Stimulated activated CD4-positive, alpha-beta T cell treated with anti-CD3 and anti-CD28 coated beads, Interleukin-4, amount 100 ng/mL, for 1 hour (primary cell): ENCODE measurements at regions not wholly inside any gene's neighbourhood (a gene's known extent, or its start where the extent isn't known, plus 50 kb on each side); places are given as distances from the start of the nearest gene placed in this dataset.
"Not testable (repeated sequence)": the region's sequence is repeated elsewhere in the genome, so short reads cannot be mapped to it uniquely, and the experiment has no call there.

ENCODE experiments used
- DNase-seq: peaks from one replicate; pipeline ENCODE4 v3.0.0-alpha.2; 2020

DNA sequence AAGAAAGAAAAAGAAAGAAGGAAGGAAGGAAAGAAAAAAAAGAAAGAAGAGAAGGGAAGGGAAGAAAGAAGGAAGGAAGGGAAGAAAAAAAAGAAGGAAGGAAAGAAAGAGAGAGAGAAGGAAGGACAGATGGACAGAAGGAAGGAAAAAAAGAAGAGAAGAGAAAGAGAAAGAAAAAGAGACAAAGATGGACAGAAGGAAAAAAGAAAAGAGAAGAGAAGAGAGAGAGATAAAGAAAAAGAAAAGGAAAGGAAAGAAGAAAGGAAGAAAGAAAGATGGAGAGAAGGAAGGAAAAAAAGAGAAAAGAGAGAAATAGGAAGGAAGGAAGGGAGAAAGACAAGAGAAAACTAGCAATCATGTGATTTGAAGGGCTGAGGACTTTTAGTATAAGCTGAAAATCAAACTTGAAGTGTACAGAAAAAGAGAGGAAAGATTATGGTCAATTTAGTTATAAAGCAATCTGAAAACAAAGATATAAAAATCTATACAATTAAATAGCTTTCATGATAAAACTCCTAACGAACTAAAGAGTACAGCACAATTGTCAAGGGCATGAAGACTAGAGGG is 115.3 kb downstream of the LTN1 start:
- no peak for DNase-seq

GRCh38 chr21:28875078-28875477 is 117.6 kb downstream of the LTN1 start:
- DNase-seq = no peak

GRCh38 chr21:28872218-28872617 is 120.5 kb downstream of the LTN1 start:
- DNase-seq = no peak

- no peak for DNase-seq
Observed at GRCh38 chr21:28871388-28872010, 121.2 kb downstream of the LTN1 start.

DNA sequence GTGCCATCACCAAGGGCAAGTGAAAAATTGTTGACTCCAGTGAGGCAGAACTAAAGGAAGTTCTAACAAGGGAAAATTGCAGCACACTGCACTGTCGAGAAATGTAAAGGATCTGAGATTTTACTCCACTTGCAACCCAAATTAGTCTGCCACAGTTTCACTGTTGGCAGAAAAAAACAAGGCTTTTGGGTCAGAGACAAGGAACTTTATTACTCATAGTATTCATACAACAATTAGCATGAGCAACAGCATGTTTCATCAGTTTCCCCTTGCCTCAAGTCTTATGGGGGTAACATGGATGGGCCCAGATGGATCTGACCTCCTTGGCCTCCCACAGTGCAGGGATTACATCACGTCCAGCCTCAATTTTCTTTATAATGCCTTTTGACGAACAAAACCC is 125.3 kb downstream of the LTN1 start:
- DNase-seq = no peak

GRCh38 chr21:28865488-28866186 is 127.0 kb downstream of the LTN1 start:
- no peak for DNase-seq

DNA sequence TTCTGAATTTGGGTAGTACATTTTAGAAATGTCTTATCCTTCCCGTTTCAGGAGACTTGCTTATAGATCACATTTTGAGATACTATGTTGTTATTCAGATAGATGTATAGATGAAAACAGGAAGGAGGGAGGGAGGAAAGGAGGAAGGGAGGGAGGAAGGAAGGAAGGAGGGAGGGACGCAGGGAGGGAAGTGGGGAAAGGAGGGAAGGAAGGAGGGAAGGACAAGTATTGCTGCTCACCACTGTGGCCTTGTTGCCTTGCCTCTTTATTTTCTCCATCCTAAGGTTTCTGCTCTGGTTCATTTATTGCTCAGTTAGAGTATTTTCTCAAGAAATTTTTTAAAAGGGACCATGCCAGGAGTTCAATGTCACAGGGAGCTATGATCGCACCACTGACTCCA is 134.3 kb downstream of the LTN1 start:
- no peak for DNase-seq

DNA sequence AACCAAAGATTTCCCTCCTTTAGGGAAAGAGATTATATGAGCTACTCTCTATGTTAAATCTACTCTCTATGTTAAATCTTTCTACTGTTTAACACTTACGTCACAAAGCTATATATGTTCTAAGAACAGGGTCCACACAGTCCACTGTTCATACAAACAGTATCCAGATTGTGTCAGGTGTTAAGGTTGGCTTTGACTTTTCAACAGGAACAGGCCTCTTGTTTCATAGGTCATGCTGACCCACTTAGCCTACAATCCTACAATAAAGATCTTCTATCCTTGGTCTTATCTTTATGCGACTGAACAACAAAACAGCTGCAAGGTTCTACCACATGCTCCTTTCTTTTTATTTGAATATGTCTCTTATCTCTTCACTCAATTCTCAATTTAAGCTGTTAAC is 134.9 kb downstream of the LTN1 start:
- DNase-seq = no peak

- no peak for DNase-seq
Observed at GRCh38 chr21:28856588-28857250, 136.0 kb downstream of the LTN1 start.

DNA sequence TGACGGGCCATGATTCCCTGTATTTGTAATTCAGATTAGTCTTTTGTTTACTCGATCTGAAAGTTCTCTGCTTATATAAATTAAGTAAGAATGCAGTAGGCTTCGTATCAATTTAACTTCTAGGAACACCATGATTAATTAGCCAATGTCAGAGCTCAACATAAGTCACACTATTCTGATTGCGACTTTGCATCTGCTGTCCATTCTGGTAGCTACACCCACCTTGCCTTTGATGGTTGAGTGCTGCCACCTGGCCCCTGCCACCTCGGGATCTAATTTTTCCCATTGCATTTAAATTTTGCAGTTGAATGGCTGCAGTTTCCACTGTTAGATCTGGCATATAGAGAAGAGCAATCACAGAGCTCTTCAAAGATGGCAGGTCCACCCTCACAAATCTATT is 140.0 kb downstream of the LTN1 start:
- no peak for DNase-seq

- DNase-seq = no peak
Observed at GRCh38 chr21:28851645-28852044, 141.0 kb downstream of the LTN1 start.

GRCh38 chr21:28839237-28839636 is 153.4 kb downstream of the LTN1 start:
- not testable (repeated sequence) for DNase-seq

DNA sequence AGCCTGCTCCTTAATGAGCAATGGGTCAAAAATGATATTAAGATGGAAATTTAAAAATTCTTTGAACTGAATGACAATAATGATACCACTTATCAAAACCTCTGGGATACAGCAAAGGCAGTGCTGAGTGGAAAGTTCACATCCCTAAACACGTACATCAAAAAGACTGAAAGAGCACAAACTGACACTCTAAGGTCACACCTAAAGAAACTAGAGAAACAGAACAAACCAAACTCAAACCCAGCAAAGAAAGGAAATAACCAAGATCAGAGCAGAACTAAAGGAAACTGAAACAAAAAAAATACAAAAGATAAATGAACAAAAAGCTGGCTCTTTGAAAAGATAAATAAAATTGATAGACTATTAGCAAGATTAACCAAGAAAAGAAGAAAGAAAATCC is 155.3 kb downstream of the LTN1 start:
- not testable (repeated sequence) for DNase-seq

DNA sequence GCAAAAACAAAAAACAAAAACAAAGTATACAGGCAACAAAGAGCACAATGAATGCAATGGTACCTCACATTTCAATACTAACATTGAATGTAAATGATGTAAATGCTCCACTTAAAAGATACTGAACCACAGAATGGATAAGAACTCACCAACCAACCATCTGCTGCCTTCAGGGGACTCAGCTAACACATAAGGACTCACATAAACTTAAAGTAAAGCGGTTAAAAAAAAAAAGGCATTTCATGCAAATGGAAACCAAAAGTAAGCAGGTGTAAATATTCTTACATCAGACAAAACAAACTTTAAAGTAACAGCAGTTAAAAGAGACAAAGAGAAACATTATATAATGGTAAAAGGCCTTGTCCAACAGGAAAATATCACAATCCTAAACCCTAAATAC is 156.1 kb downstream of the LTN1 start:
- not testable (repeated sequence) for DNase-seq

GRCh38 chr21:28834335-28835238 is 158.1 kb downstream of the LTN1 start:
- DNase-seq = no peak

DNA sequence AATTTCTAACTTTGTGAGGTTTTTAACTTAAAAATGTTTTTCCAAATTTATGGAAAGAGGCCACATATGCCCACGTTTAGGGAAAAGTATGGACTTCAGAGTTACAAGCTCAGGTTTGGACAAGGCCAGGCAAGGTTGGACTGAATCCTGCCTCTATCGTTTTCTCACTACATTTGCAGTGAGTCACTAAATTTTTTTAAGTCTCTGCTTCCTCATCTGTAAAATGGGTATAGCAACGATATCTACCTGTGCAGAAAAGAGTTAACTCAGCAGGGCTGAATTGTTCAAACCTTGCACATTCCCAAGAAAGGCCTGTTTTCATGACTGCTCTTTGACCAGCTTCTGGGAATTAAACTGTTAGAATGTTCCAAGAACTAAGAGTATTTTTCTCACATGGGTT is 159.1 kb downstream of the LTN1 start:
- DNase-seq = no peak

- DNase-seq = no peak
Observed at GRCh38 chr21:28833182-28833581, 159.5 kb downstream of the LTN1 start.

DNA sequence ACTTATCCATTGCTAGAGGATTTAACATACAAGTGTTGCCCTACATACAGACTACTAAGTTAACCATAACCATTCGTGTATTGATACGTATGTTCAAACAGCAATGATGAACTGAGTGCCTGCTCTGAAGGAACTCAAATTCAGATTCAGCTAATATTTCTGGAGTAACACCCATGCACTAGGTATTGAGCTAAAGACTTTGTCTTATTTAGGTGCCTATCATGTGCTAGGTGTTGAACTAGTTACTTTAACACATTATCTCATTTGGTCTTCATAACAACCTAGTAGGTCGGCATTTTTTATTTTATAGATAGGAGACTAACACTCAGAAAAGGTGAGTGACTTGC is 160.0 kb downstream of the LTN1 start:
- no peak for DNase-seq

- DNase-seq = no peak
Observed at GRCh38 chr21:28832013-28832714, 160.5 kb downstream of the LTN1 start.

DNA sequence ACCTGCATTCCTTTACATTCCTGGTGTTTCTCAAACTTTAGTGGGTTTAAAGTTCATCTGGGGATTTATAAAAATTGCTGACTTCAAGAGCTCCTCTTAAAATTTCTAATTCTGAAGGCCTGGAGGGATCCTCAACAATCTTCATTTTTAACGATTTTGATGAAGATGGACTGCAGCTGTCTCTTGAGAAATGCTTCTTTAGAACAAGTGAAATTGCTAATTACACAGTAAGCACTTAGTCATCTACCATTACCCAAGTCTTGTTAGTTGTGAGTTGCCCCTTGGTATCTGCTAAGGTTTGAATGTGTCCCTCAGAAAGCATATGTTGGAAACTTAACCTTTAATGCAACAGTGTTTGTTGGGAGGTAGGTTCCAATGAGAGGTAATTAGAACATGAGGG is 163.7 kb downstream of the LTN1 start:
- no peak for DNase-seq

DNA sequence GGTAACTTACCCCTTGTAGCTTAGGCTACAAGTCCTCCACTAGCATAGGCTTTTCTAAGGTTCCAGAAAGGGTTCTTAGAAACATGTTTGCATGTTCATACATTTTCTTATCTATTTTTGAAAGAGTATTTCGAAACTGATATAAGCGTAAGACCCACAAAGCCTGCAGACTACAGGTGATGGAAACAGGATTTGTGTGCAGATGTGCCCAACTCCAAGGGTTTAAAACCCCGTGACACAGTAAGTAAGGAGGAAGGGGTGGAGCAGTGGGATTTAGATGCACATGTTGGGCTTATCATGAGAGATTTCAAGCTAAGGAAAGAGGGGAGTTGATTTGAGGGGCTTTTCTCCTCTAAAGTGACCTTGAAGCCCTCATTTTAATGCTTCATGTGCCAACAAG is 164.7 kb downstream of the LTN1 start:
- DNase-seq = no peak

DNA sequence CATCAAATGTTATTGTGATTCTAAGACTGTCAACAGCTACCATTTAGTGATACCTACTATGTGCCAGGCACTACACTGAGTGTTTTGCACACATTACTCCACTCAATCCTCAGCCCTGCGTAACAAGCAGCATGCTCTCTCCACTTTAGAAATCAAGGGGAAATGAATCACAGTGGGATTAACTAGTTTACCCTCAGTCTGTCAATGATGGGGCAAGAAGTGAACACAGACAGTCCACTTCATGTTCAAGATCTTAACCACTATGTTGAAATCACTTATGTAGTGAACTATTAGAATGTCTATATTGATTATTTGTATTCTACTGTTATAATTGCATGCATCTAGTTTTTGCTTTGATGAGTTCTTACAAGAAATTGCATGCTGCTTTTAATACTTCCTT is 165.3 kb downstream of the LTN1 start:
- DNase-seq = no peak
